ENCODE measurements at regions not wholly inside any gene's neighbourhood (a gene's known extent, or its start where the extent isn't known, plus 50 kb on each side); places are given as distances from the start of the nearest gene placed in this dataset.

DNA sequence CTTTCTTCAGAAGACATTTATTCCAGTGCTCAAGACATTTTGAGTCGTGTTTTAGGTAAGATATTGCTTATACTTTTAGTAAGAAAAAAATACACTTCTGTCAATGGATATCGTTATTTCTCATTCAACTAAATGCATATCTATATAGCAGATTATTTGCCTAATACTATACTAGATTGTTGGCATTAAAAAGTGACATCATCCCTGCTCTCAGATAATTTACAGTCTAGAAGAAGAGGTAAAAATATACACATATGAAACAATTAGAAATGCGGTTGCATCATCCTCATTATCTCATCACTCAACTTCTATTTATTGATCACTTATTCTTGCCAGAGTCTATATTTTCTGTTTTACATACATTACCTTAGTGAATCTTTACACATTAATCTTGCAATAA, 367.7 kb downstream of the ADGRL2 start:
- no peak for DNase-seq (ENCODE audit: low spot score)
- TF ChIP-seq, protein P1, sequence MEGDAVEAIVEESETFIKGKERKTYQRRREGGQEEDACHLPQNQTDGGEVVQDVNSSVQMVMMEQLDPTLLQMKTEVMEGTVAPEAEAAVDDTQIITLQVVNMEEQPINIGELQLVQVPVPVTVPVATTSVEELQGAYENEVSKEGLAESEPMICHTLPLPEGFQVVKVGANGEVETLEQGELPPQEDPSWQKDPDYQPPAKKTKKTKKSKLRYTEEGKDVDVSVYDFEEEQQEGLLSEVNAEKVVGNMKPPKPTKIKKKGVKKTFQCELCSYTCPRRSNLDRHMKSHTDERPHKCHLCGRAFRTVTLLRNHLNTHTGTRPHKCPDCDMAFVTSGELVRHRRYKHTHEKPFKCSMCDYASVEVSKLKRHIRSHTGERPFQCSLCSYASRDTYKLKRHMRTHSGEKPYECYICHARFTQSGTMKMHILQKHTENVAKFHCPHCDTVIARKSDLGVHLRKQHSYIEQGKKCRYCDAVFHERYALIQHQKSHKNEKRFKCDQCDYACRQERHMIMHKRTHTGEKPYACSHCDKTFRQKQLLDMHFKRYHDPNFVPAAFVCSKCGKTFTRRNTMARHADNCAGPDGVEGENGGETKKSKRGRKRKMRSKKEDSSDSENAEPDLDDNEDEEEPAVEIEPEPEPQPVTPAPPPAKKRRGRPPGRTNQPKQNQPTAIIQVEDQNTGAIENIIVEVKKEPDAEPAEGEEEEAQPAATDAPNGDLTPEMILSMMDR (IDR thresholded peaks at IDR 0.05; ENCODE audit: extremely low read depth, insufficient read depth, missing control alignments), result no peak
- in situ Hi-C loops (cut with MboI; ENCODE audit: low pct_unique_long_range_greater_than_20kb, low sequenced_read_pairs, unreplicated experiment), result no loop called here

DNA sequence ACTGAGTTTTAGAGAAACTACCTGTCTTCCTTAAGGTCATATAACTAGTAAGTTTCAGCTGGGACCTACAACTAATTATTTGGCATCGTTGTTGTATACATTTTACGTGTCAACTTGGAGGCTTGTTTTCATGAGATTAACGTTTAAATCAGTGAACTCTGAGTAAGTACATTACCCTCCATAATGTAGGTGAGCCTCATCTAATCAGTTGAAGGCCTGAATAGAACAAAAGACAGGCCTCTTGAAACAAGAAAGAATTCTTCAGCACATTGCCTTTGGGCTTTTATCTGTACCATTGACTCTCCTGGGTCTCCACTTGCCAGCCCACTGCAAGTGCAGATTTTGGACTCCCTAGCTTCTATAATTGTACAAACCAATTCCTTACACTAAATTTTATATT, 364.6 kb downstream of the ADGRL2 start:
- TF ChIP-seq, protein P1 (IDR thresholded peaks at IDR 0.05; ENCODE audit: extremely low read depth, insufficient read depth, missing control alignments), result no peak
- in situ Hi-C loops (cut with MboI; ENCODE audit: low pct_unique_long_range_greater_than_20kb, low sequenced_read_pairs, unreplicated experiment), result no loop called here
- no peak for DNase-seq (ENCODE audit: low spot score)

DNA sequence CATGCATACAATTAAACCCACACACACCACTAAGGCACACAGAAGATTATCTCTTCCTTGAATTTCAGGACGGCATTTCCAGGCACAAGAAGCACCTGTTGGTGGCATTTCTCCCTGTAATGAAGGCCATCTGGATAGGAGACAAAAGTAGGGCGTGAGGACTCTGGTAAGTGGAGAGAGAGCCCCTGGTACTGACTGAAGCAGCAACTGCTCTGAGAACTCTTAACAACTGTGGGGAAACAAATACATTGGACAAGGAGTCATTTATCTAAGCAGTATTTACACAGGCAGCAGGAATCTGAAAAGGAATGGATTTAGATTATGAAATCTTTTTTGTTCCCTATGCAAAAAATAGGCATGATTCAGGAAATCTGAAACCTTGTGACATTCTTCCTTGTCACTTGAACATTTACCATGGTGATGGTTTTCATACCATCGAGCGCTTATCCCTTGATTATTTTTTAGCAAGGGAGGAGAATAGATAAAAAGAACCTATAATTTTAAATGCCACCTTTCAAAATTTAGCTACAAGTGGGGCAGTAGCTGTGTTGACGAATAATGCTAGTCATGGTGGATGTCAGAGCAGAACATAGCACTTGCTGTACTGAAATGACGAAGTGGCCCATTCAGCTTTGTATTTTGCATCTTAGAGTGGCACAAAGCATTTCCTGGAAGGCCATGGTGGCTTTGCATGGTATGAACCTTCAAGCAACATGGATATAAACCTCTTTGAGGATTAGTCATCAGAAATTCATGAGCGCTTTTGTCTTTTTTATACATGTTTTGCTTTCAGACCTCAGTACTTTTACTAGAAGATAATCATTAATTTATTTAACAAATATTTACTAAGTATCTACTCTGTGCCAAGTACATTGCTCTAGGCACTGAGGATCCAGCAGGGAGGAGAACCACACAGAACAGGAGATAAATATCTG, 362.0 kb downstream of the ADGRL2 start:
- in situ Hi-C loops (cut with MboI; ENCODE audit: low pct_unique_long_range_greater_than_20kb, low sequenced_read_pairs, unreplicated experiment), result no loop called here
- no peak for DNase-seq (ENCODE audit: low spot score)
- TF ChIP-seq, protein P1 (IDR thresholded peaks at IDR 0.05; ENCODE audit: extremely low read depth, insufficient read depth, missing control alignments), result no peak

DNA sequence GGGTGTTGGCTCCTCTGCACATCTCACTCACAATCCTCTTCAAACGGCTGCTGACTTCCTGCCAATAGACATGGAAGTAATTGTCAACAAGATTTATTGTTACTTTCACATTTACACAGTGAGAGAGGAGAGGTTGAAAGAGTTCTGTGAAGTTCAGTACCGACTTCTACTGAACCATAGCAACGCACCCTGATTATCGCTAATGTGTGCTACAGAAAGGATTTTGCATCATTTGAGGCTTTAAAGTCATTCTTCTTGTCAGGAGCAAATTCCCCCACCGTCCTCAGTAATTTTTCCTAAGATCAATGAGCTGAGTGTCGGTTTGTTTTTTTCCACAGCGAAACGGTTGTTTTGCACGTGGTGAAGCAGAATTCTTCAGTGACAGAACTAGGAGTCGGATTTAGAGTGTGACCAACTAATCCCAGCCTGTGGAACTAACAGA, 361.0 kb downstream of the ADGRL2 start:
- TF ChIP-seq, protein P1 (IDR thresholded peaks at IDR 0.05; ENCODE audit: extremely low read depth, insufficient read depth, missing control alignments), result no peak
- in situ Hi-C loops (cut with MboI; ENCODE audit: low pct_unique_long_range_greater_than_20kb, low sequenced_read_pairs, unreplicated experiment), result no loop called here
- no peak for DNase-seq (ENCODE audit: low spot score)

DNA sequence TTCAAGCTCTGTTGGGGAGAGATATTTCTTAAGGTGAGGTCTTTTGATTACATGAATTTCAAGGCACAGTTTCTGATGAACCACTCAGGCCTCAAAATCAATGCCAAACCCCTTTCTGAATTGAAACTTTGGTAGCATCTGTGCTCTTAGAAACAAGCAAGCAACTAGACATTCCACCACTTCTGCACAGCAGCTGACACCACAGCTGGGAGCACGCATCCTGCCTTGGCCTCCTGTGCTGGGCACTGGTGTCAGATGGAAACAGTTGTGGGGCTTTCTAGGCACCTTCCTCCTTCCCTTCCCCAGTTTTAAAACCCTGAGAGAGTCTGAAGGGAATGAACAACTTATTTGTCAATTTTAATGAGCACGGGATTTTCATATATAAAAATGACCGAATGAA, 360.2 kb downstream of the ADGRL2 start:
- no peak for DNase-seq (ENCODE audit: low spot score)
- in situ Hi-C loops (cut with MboI; ENCODE audit: low pct_unique_long_range_greater_than_20kb, low sequenced_read_pairs, unreplicated experiment), result no loop called here
- TF ChIP-seq, protein P1 (IDR thresholded peaks at IDR 0.05; ENCODE audit: extremely low read depth, insufficient read depth, missing control alignments), result no peak

DNA sequence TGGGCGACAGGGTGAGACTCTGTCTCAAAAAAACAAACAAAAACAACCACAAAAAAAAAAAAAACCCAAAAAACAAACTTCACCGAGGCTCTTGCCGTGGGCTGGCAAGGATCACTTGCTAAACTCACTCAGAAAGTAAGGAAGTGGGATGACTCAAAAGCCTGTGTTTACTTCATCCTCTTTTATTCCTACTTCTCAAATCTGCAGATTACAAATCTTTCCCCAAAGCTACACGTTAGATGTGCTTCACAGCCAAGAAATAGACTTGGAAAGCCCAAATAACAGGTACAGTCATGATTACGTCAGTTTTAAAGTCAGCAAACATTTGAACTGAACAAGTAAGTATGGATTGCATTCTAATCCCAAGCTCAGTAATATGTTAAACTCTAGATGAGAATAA, 359.3 kb downstream of the ADGRL2 start:
- TF ChIP-seq, protein P1 (IDR thresholded peaks at IDR 0.05; ENCODE audit: extremely low read depth, insufficient read depth, missing control alignments), result no peak
- DNase-seq (ENCODE audit: low spot score), result no peak
- in situ Hi-C loops (cut with MboI; ENCODE audit: low pct_unique_long_range_greater_than_20kb, low sequenced_read_pairs, unreplicated experiment), result no loop called here

Measured in GM13977 (cell line).